ENCODE measurements at regions not wholly inside any gene's neighbourhood (a gene's known extent, or its start where the extent isn't known, plus 50 kb on each side); places are given as distances from the start of the nearest gene placed in this dataset.

DNA sequence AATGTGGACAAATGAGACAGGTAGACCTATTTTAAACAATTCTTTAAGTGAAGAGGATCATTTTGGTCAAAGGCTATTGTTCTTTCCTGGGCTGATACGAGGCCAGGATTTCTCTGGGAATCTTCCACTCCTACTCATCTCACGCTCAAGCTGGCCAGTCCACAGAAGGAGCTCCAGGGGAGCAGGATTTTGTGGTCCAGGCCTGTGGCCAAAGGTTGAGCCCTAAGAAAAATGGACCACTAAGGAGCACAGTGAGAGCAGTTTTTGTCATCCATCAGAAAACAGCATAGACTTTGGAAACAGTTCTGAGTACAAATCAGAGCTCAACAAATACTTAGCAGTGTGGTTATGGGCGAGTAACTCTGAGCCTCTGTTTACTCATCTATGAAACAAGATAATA is 260.2 kb upstream of the RUNX1 start:
- TF ChIP-seq, protein P1, sequence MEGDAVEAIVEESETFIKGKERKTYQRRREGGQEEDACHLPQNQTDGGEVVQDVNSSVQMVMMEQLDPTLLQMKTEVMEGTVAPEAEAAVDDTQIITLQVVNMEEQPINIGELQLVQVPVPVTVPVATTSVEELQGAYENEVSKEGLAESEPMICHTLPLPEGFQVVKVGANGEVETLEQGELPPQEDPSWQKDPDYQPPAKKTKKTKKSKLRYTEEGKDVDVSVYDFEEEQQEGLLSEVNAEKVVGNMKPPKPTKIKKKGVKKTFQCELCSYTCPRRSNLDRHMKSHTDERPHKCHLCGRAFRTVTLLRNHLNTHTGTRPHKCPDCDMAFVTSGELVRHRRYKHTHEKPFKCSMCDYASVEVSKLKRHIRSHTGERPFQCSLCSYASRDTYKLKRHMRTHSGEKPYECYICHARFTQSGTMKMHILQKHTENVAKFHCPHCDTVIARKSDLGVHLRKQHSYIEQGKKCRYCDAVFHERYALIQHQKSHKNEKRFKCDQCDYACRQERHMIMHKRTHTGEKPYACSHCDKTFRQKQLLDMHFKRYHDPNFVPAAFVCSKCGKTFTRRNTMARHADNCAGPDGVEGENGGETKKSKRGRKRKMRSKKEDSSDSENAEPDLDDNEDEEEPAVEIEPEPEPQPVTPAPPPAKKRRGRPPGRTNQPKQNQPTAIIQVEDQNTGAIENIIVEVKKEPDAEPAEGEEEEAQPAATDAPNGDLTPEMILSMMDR (IDR thresholded peaks at IDR 0.05): no peak
- TF ChIP-seq POLR2A (IDR thresholded peaks at IDR 0.05): no peak
